ENCODE measurements at regions not wholly inside any gene's neighbourhood (a gene's known extent, or its start where the extent isn't known, plus 50 kb on each side); places are given as distances from the start of the nearest gene placed in this dataset.

GRCh38 chr1:188931506-188931905 is 1546.2 kb downstream of the BRINP3 start:
- TF ChIP-seq CTCF (IDR thresholded peaks at IDR 0.05 in 8 of 11, conservative IDR thresholded peaks at IDR 0.05 in 3 of 11) (no peak), POLR2AphosphoS5 (IDR thresholded peaks at IDR 0.05) (no peak), POLR2A (IDR thresholded peaks at IDR 0.05) (no peak)
